HEK293T (cell line): ENCODE measurements at regions not wholly inside any gene's neighbourhood (a gene's known extent, or its start where the extent isn't known, plus 50 kb on each side); places are given as distances from the start of the nearest gene placed in this dataset.

Source experiments
- CTCF ChIA-PET: fragments of 350-600 bp; formaldehyde crosslinking; extraction: SDS; loops from one replicate; lab custom pipeline; 2021; ENCODE audit warnings: antibody characterized with exemption, inconsistent platforms; lab: Yijun Ruan, JAX
- POLR2A ChIA-PET: fragments of 350-600 bp; formaldehyde crosslinking; extraction: SDS; loops from one replicate; lab custom pipeline; 2020; ENCODE audit warnings: antibody characterized with exemption, inconsistent platforms; lab: Yijun Ruan, JAX
- DNase-seq: peaks from one replicate; pipeline ENCODE4 v3.0.0; 2012; ENCODE audit warnings: mixed read lengths; ENCODE audit errors: extremely low spot score
- ARNT ChIP-seq: fragments of 450-650 bp; IDR thresholded peaks from 2 replicates; pipeline ENCODE4 v1.6.1; 2017; ENCODE audit warnings: mild to moderate bottlenecking
- BHLHE40 ChIP-seq: fragments of 450-650 bp; IDR thresholded peaks from 2 replicates; pipeline ENCODE4 v1.6.1; 2016; ENCODE audit warnings: mild to moderate bottlenecking, moderate library complexity, borderline replicate concordance
- CTBP1 ChIP-seq: fragments of 450-650 bp; IDR thresholded peaks from 2 replicates; pipeline ENCODE4 v1.6.1; 2016; ENCODE audit warnings: borderline replicate concordance
- ELF4 ChIP-seq: fragments of 450-650 bp; IDR thresholded peaks from 2 replicates; pipeline ENCODE4 v1.6.1; 2017; ENCODE audit warnings: antibody characterized with exemption
- FOXA1 ChIP-seq: fragments of 450-650 bp; IDR thresholded peaks from 2 replicates; pipeline ENCODE4 v1.6.1; 2016; ENCODE audit warnings: mild to moderate bottlenecking
- FOXK2 ChIP-seq: fragments of 450-650 bp; IDR thresholded peaks from 2 replicates; pipeline ENCODE4 v1.6.1; 2016; ENCODE audit warnings: mild to moderate bottlenecking
- FOXM1 ChIP-seq: fragments of 450-650 bp; IDR thresholded peaks from 2 replicates; pipeline ENCODE4 v1.6.1; 2017; ENCODE audit warnings: mild to moderate bottlenecking, borderline replicate concordance
- HDGF ChIP-seq: fragments of 450-650 bp; IDR thresholded peaks from 2 replicates; pipeline ENCODE4 v1.6.1; 2017; ENCODE audit warnings: antibody characterized with exemption, borderline replicate concordance
- L3MBTL2 ChIP-seq: fragments of 450-650 bp; conservative IDR thresholded peaks from 2 replicates; pipeline ENCODE4 v1.6.1; 2016; ENCODE audit warnings: mild to moderate bottlenecking
- LEF1 ChIP-seq: fragments of 450-650 bp; IDR thresholded peaks from 2 replicates; pipeline ENCODE4 v1.6.1; 2017; ENCODE audit warnings: mild to moderate bottlenecking, borderline replicate concordance
- NFRKB ChIP-seq: fragments of 450-650 bp; IDR thresholded peaks from 2 replicates; pipeline ENCODE4 v1.6.1; 2016; ENCODE audit warnings: mild to moderate bottlenecking, moderate library complexity
- PKNOX1 ChIP-seq: fragments of 450-650 bp; IDR thresholded peaks from 2 replicates; pipeline ENCODE4 v1.6.1; 2016
- SP1 ChIP-seq: fragments of 450-650 bp; IDR thresholded peaks from 2 replicates; pipeline ENCODE4 v1.6.1; 2017
- SUZ12 ChIP-seq: fragments of 450-650 bp; IDR thresholded peaks from 2 replicates; pipeline ENCODE4 v1.6.1; 2016; ENCODE audit warnings: mild to moderate bottlenecking
- TARDBP ChIP-seq: fragments of 450-650 bp; IDR thresholded peaks from 2 replicates; pipeline ENCODE4 v1.6.1; 2016
- ZNF384 ChIP-seq: fragments of 450-650 bp; IDR thresholded peaks from 2 replicates; pipeline ENCODE4 v1.6.1; 2016

GRCh38 chr15:50837256-50837770 lies 71.2 kb upstream of the AP4E1 start:
- POLR2A ChIA-PET, result interaction anchor here (0.6 kb wide), 1 partner anchor 27 kb away, joined by 3 read pairs; no protein-coding TSS in a partner anchor
- CTCF ChIA-PET, result no interaction called here
- DNase-seq, result no peak
- TF ChIP-seq ELF4, result no peak
- no peak for TF ChIP-seq LEF1
- TF ChIP-seq SP1, result no peak
- no peak for TF ChIP-seq ARNT
- TF ChIP-seq BHLHE40, result no peak
- TF ChIP-seq FOXM1, result no peak
- TF ChIP-seq NFRKB, result no peak
- no peak for TF ChIP-seq PKNOX1
- no peak for TF ChIP-seq FOXK2
- TF ChIP-seq TARDBP, result no peak
- TF ChIP-seq HDGF, result no peak
- no peak for TF ChIP-seq L3MBTL2
- no peak for TF ChIP-seq ZNF384
- TF ChIP-seq FOXA1, result no peak
- no peak for TF ChIP-seq CTBP1
- no peak for TF ChIP-seq SUZ12

- ChIA-PET POLR2A (no interaction called here), CTCF (no interaction called here)
- TF ChIP-seq ZNF384, result no peak
- no peak for TF ChIP-seq HDGF
- TF ChIP-seq ELF4, result no peak
- no peak for TF ChIP-seq SP1
- no peak for TF ChIP-seq SUZ12
- no peak for TF ChIP-seq CTBP1
- TF ChIP-seq LEF1, result no peak
- no peak for TF ChIP-seq FOXA1
- no peak for DNase-seq
Measured at GRCh38 chr15:50830477-50831354, 65.2 kb upstream of the SPPL2A start.

- ChIA-PET POLR2A (no interaction called here), CTCF (no interaction called here)
- peak; percentile 22 for DNase-seq
- TF ChIP-seq ZNF384 (peak; percentile 54), SUZ12 (no peak)
Measured at GRCh38 chr15:50828610-50829206, 63.2 kb upstream of the SPPL2A start.

GRCh38 chr15:50825946-50826345 lies 60.4 kb upstream of the SPPL2A start:
- TF ChIP-seq SUZ12 (no peak), TARDBP (no peak), HDGF (no peak), CTBP1 (no peak), ARNT (no peak), PKNOX1 (no peak), ELF4 (no peak), FOXM1 (no peak), NFRKB (no peak), SP1 (no peak), L3MBTL2 (no peak), ZNF384 (no peak), BHLHE40 (no peak), FOXK2 (no peak), FOXA1 (no peak), LEF1 (no peak)
- ChIA-PET CTCF (interaction anchor here (0.7 kb wide), 1 partner anchor 60 kb away, joined by 3 read pairs; no protein-coding TSS in a partner anchor), POLR2A (no interaction called here)
- no peak for DNase-seq

- TF ChIP-seq SUZ12 (no peak), BHLHE40 (no peak), HDGF (no peak), SP1 (no peak), TARDBP (no peak), FOXM1 (no peak)
- POLR2A ChIA-PET, result no interaction called here
- no peak for DNase-seq
- CTCF ChIA-PET, result no interaction called here
Measured at GRCh38 chr15:50824514-50824913, 59.0 kb upstream of the SPPL2A start.

GRCh38 chr15:50823281-50823680 lies 57.8 kb upstream of the SPPL2A start:
- CTCF ChIA-PET, result no interaction called here

More at GRCh38 chr15:50823281-50823680, 57.8 kb upstream of the SPPL2A start:
- POLR2A ChIA-PET, result no interaction called here
- DNase-seq, result no peak
- TF ChIP-seq LEF1 (no peak), PKNOX1 (peak; percentile 41)
